ES-I3 (cell line): ENCODE measurements at regions not wholly inside any gene's neighbourhood (a gene's known extent, or its start where the extent isn't known, plus 50 kb on each side); places are given as distances from the start of the nearest gene placed in this dataset.

Experiments used
- H3K36me3 ChIP-seq: 2 replicates; pipeline ENCODE4 v1.6.1; 2013; ENCODE audit warnings: mild to moderate bottlenecking, low read length, control low read depth, moderate library complexity; ENCODE audit not compliant: insufficient read depth
- H3K4me1 ChIP-seq: 2 replicates; pipeline ENCODE4 v1.6.1; 2013; ENCODE audit warnings: mild to moderate bottlenecking, control low read depth, low read length; ENCODE audit not compliant: insufficient read depth
- H3K9ac ChIP-seq: 2 replicates; pipeline ENCODE4 v1.6.1; 2013; ENCODE audit warnings: low read depth, mild to moderate bottlenecking, low read length, moderate library complexity
- H3K9me3 ChIP-seq: 2 replicates; pipeline ENCODE4 v1.6.1; 2013; ENCODE audit warnings: mild to moderate bottlenecking, low read length, moderate library complexity; ENCODE audit not compliant: control insufficient read depth, insufficient read depth

DNA sequence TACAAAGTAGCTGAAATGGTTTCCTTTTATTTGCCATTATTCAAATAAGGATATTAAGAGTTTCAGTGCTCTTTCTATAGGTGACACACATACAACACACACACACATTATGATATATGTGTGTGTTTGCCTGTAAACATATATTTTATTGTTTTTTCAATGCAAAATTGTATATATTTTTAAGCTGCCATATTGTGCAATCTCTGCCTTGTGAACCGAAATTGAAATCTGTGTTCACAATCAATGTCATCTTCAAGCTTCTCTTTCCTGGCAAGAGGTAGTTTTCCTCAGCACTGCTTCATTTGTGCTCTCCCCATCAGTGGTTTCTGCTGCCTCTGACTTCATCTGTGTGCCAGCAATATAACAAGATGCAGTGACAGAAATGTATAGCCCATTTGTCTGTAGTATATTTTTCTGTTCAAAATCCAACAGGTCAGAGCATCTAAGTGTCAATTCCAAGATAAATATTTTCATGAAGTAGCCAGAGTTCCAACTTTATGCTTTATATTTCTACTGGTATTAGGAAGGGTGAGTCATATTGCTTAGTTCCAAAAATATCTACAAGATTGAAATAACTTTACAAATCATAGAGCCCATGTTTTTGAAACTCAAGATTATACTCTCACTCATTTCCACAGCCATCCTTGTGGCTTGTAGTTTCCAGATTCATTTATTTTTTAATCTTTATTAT, 1704.8 kb upstream of the CDH9 start:
- Histone ChIP-seq H3K36me3 (no peaks in the 10 kb centered on the region), H3K9me3 (no peaks in the 10 kb centered on the region), H3K9ac (no peak overlapping the region), H3K4me1 (no peaks in the 10 kb centered on the region)

DNA sequence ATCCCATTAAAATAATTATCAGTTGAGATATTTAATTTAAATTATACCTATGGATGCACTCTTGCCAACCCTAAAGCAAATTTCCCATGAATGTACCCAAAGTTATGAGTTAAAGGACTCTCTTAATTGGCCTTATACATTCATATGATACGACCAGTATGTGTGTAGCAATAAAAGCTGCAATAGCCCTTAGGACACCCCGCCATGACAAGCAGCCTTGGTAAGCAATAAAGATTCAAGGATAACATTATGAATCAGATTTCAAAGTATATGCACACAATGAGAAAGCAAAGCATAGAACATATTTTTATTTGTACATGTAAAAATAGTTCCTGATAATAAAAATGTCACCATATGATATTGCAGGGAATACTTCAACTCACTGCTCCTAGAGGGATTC, 1699.3 kb upstream of the CDH9 start:
- H3K36me3 ChIP-seq = no peaks in the 10 kb centered on the region
- no peaks in the 10 kb centered on the region for H3K4me1 ChIP-seq
- no peak overlapping the region for H3K9ac ChIP-seq
- no peaks in the 10 kb centered on the region for H3K9me3 ChIP-seq

DNA sequence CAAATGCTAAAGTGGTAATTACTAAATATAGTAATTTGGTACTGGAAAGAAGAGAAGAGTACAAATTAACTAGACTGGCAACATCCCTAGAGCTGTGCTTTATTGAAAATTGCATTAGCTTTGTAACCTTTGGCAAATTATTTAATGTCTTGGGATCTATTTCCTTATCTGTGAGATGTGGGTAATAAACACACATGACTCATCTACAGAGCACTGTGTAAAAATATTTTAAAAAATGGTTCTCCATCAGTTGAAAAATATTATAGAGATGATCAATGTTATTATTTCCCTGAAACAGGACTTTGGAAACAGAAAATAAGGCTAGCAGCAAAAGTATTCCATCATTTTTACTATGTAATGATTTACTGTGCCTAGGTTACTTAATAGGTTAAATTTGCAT, 1698.8 kb upstream of the CDH9 start:
- H3K9ac ChIP-seq = no peak overlapping the region
- no peaks in the 10 kb centered on the region for H3K4me1 ChIP-seq
- H3K36me3 ChIP-seq = no peaks in the 10 kb centered on the region
- no peaks in the 10 kb centered on the region for H3K9me3 ChIP-seq

DNA sequence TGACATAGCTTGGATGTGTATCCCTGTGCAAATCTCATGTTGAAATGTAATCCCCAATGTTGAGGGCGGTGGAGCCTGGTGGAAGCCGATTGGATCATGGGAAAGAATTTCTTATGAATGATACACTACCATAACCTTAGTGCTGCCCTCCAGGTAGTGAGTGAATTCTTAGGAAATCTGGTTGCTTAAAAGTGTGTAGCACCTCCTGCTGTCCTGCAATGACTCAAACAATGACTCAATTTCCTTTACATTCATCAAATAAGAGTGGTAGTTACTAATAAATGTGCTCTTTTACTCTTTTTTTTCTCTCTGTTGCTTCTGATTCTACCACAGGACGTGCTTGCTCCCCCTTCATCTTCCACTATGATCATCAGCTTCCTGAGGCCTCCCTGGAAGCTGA, 1696.0 kb upstream of the CDH9 start:
- no peaks in the 10 kb centered on the region for H3K9me3 ChIP-seq
- no peak overlapping the region for H3K9ac ChIP-seq
- H3K4me1 ChIP-seq = no peaks in the 10 kb centered on the region
- H3K36me3 ChIP-seq = no peaks in the 10 kb centered on the region

DNA sequence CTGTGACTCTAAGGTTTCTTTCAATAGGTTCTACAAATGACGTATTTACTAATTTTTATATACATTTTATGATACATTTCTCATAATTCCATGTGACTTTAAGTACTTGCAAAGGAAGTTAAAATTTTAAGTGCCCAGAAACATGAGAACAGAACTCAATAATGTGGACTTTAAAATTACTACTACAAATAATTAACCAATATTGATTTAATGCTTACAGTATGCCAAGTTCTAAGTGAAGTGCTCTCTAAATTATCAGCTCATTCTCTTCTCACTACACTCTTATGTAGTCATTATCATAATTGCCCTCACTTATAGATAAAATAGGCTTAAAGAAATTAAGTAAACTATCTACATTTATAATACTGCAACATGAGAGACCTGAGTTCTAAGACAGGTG, 1690.7 kb upstream of the CDH9 start:
- Histone ChIP-seq H3K4me1 (no peaks in the 10 kb centered on the region), H3K9me3 (no peaks in the 10 kb centered on the region), H3K36me3 (no peaks in the 10 kb centered on the region), H3K9ac (no peak overlapping the region)

DNA sequence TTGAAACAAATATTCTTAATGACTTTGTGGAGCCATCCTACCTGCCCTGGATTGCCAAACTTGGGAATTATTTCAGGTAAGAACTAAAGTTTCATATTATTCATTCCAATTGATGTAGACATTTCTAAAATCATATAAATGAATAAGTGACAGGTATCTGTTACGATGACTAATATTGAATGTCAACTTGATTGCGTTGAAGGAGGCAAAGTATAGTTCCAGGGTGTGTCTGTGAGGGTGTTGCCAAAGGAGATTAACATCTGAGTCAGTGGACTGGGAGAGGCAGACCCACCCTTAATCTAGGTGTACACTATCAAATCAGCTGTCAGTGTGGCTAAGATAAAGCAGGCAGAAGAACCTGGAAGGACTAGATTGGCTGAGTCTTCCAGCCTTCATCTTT, 1688.4 kb upstream of the CDH9 start:
- no peaks in the 10 kb centered on the region for H3K9me3 ChIP-seq
- H3K36me3 ChIP-seq = no peaks in the 10 kb centered on the region
- no peak overlapping the region for H3K9ac ChIP-seq
- no peaks in the 10 kb centered on the region for H3K4me1 ChIP-seq

DNA sequence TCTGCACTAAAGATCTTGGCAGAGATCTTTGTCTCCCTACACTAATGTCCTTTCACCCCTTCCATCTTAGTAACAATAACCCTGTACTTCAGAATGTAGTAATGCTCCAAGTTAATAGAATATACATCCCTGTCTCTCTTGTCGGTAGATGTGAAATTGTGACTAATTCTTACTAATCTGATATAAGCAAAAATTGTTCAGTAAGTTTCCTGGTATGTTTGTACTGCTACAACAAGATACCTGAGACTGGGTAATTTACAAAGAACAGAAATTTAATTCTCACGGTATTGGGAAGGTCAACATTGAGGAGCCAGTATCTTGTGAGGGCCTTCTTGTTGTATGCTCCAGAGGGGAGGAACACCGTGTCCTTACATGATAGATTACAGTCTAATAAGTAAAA, 1686.6 kb upstream of the CDH9 start:
- Histone ChIP-seq H3K36me3 (no peaks in the 10 kb centered on the region), H3K4me1 (no peaks in the 10 kb centered on the region), H3K9me3 (no peaks in the 10 kb centered on the region), H3K9ac (no peak overlapping the region)

DNA sequence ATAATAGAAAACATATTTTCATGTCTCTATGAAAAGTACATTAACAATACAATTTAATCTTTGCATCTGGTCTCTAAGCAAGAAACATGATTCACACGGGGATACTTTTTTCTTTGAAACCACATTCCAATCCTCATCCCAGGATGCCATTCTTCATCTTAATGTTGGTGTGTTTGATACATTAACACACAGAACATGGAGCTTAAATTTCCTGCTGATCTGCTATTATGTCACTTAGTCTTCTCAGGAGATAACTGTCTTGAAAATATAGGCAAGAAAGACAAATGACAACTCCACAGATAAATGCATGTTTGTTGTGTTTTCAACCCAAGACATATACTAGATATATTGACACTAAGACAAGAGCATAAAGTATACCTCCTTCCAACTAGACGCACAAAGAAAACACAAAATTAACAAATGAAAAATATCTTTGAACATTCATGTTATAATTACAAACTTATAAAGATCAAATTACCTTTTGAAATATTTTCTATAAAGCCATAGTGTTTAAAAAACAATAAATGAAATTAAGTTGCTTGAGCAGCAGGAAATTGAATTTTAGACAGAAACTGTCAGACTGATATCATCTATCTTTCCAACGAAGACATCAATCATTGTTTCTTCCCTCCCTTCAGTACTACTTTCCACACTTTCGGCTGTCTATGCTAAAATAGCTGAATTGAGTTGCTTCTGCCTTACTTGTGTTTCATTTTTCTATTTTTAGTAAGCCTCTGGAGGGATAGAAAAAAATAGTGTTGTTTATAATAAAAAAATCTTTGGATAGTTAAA, 1676.7 kb upstream of the CDH9 start:
- H3K9me3 ChIP-seq = no peaks in the 10 kb centered on the region
- no peaks in the 10 kb centered on the region for H3K4me1 ChIP-seq
- no peaks in the 10 kb centered on the region for H3K36me3 ChIP-seq
- H3K9ac ChIP-seq = no peak overlapping the region

- Histone ChIP-seq H3K9ac (no peak overlapping the region), H3K36me3 (no peaks in the 10 kb centered on the region), H3K9me3 (no peaks in the 10 kb centered on the region), H3K4me1 (no peaks in the 10 kb centered on the region)
These were observed 1672.0 kb upstream of the CDH9 start for GRCh38 chr5:28710360-28710759.

GRCh38 chr5:28708472-28708871, 1670.1 kb upstream of the CDH9 start:
- no peaks in the 10 kb centered on the region for H3K9me3 ChIP-seq
- no peak overlapping the region for H3K9ac ChIP-seq
- H3K36me3 ChIP-seq = no peaks in the 10 kb centered on the region
- H3K4me1 ChIP-seq = 0 out of 2 replicates have a peak, but pooled peaks cover 4% of the 10 kb centered on the region

- no peaks in the 10 kb centered on the region for H3K36me3 ChIP-seq
- 0 out of 2 replicates have a peak, but pooled peaks cover 4% of the 10 kb centered on the region for H3K4me1 ChIP-seq
- H3K9me3 ChIP-seq = no peaks in the 10 kb centered on the region
- H3K9ac ChIP-seq = no peak overlapping the region
These were observed 1669.3 kb upstream of the CDH9 start for GRCh38 chr5:28707706-28708105.

GRCh38 chr5:28703651-28704260, 1665.4 kb upstream of the CDH9 start:
- H3K9me3 ChIP-seq = no peaks in the 10 kb centered on the region
- no peak overlapping the region for H3K9ac ChIP-seq
- H3K36me3 ChIP-seq = no peaks in the 10 kb centered on the region
- 0 out of 2 replicates have a peak, but pooled peaks cover 4% of the 10 kb centered on the region for H3K4me1 ChIP-seq

DNA sequence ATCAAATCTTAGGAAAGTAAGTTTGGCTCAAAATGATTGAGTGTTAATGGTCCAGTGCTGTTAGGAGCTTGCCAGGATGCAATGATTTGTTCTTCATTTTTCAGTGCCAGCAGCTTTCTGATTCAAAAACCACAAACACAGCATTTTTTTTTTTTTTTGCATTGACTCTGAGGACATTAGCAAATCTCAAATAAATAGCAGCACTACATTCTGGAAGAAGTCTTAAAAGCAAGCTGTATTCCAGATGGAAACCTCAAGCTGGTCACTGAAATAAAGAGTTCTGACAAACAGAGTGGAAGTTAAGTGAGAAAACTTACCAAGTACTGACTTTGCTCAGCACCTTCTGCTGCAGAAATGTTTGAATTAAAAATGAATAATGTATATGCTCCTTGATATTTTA, 1653.1 kb upstream of the CDH9 start:
- no peak overlapping the region for H3K9ac ChIP-seq

GRCh38 chr5:28685794-28686193, 1647.4 kb upstream of the CDH9 start:
- Histone ChIP-seq H3K9me3 (no peaks in the 10 kb centered on the region), H3K4me1 (no peaks in the 10 kb centered on the region), H3K9ac (no peak overlapping the region), H3K36me3 (no peaks in the 10 kb centered on the region)

More for the DNA sequence above, 1653.1 kb upstream of the CDH9 start:
- Histone ChIP-seq H3K9me3 (no peaks in the 10 kb centered on the region), H3K4me1 (no peaks in the 10 kb centered on the region), H3K36me3 (no peaks in the 10 kb centered on the region)

DNA sequence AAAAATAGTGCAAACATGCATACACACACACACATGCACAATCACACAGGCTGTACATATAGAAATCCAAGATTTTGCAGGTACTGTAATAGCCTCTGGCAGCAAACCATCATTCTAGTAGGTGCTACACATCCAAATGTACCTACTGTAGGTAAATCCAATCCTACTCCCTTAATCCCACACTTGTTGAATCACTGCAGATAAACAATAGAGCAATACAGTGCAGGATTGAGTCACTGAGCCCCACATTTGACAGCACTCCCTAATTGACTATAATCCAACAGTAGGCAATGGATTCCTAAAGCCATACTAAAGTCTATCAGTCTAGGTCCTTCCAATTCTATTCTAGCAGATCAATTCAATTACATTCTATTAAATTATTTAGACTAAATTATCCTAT, 1640.5 kb upstream of the CDH9 start:
- Histone ChIP-seq H3K9ac (no peak overlapping the region), H3K36me3 (no peaks in the 10 kb centered on the region), H3K9me3 (no peaks in the 10 kb centered on the region), H3K4me1 (no peaks in the 10 kb centered on the region)
